SK-N-SH (cell line): ENCODE measurements at regions not wholly inside any gene's neighbourhood (a gene's known extent, or its start where the extent isn't known, plus 50 kb on each side); places are given as distances from the start of the nearest gene placed in this dataset.

Experiments used
- GABPA ChIP-seq: IDR thresholded peaks from 2 replicates; pipeline ENCODE4 v1.4.0; 2012; ENCODE audit warnings: low read depth, mild to moderate bottlenecking
- POLR2AphosphoS5 ChIP-seq: IDR thresholded peaks from 2 replicates; pipeline ENCODE4 v1.6.1; 2012; ENCODE audit warnings: low read depth, low read length
- RAD21 ChIP-seq: IDR thresholded peaks from 2 replicates; pipeline ENCODE4 v1.6.1; 2012; ENCODE audit warnings: mild to moderate bottlenecking, low read length
- RCOR1 ChIP-seq: fragments of 150-350 bp; IDR thresholded peaks from 2 replicates; pipeline ENCODE4 v1.6.1; 2017; ENCODE audit warnings: antibody characterized with exemption, low read length
- RFX5 ChIP-seq: IDR thresholded peaks from 2 replicates; pipeline ENCODE4 v1.6.1; 2012; ENCODE audit warnings: mild to moderate bottlenecking, improper control_type of control experiment, low read length
- TF ChIP-seq, protein P1 (sequence below): IDR thresholded peaks from 2 replicates; pipeline ENCODE4 v1.4.0; 2012; ENCODE audit warnings: low read depth
- TF ChIP-seq, protein P2 (sequence below): fragments of 200-600 bp; sonication (generic); IDR thresholded peaks from 2 replicates; pipeline ENCODE4 v1.6.1; 2017; ENCODE audit warnings: antibody characterized with exemption, mild to moderate bottlenecking, moderate library complexity
- TF ChIP-seq, protein P3 (sequence below): fragments of 150-350 bp; IDR thresholded peaks from 2 replicates; pipeline ENCODE4 v1.6.1; 2017; ENCODE audit warnings: antibody characterized with exemption, low read length, low read depth, borderline replicate concordance

DNA sequence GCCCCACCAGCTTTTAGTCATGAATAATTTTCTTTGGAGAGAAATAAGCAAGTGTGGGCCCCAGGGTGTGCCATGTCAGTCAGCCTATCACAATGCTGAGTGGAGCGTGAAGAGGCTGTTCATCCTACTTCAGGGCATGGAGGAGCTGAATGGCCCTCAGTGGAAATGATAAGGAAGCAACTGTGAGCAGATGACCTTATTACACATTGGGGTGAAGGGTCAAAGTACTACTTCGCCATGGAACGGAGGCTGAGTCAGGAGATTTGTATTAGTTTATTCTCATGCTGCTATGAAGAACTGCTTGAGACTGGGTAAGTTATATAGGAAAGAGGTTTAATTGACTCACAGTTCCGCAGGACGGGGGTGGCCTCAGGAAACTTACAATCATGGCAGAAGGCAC, 231.0 kb upstream of the ADAMTS16 start:
- TF ChIP-seq, protein P1, sequence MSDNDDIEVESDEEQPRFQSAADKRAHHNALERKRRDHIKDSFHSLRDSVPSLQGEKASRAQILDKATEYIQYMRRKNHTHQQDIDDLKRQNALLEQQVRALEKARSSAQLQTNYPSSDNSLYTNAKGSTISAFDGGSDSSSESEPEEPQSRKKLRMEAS = no peak
- TF ChIP-seq, protein P2, sequence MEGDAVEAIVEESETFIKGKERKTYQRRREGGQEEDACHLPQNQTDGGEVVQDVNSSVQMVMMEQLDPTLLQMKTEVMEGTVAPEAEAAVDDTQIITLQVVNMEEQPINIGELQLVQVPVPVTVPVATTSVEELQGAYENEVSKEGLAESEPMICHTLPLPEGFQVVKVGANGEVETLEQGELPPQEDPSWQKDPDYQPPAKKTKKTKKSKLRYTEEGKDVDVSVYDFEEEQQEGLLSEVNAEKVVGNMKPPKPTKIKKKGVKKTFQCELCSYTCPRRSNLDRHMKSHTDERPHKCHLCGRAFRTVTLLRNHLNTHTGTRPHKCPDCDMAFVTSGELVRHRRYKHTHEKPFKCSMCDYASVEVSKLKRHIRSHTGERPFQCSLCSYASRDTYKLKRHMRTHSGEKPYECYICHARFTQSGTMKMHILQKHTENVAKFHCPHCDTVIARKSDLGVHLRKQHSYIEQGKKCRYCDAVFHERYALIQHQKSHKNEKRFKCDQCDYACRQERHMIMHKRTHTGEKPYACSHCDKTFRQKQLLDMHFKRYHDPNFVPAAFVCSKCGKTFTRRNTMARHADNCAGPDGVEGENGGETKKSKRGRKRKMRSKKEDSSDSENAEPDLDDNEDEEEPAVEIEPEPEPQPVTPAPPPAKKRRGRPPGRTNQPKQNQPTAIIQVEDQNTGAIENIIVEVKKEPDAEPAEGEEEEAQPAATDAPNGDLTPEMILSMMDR = no peak
- TF ChIP-seq POLR2AphosphoS5 = no peak
- TF ChIP-seq GABPA = no peak
- no peak for TF ChIP-seq RAD21
- TF ChIP-seq RCOR1 = no peak
- TF ChIP-seq RFX5 = no peak
- TF ChIP-seq, protein P3, sequence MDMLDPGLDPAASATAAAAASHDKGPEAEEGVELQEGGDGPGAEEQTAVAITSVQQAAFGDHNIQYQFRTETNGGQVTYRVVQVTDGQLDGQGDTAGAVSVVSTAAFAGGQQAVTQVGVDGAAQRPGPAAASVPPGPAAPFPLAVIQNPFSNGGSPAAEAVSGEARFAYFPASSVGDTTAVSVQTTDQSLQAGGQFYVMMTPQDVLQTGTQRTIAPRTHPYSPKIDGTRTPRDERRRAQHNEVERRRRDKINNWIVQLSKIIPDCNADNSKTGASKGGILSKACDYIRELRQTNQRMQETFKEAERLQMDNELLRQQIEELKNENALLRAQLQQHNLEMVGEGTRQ = no peak
